ENCODE measurements at regions not wholly inside any gene's neighbourhood (a gene's known extent, or its start where the extent isn't known, plus 50 kb on each side); places are given as distances from the start of the nearest gene placed in this dataset.

- TF ChIP-seq CTCF (IDR thresholded peaks at IDR 0.05) (no peak), EP300 (IDR thresholded peaks at IDR 0.05; ENCODE audit: low read depth) (no peak)
Measured at GRCh38 chr13:68410007-68410406, 1179.9 kb upstream of the PCDH9 start.

All from transverse colon (tissue), 3 donors.